CD4-positive, CD25-positive, alpha-beta regulatory T cell (primary cell): ENCODE measurements at regions not wholly inside any gene's neighbourhood (a gene's known extent, or its start where the extent isn't known, plus 50 kb on each side); places are given as distances from the start of the nearest gene placed in this dataset.

ENCODE experiments used
- ATAC-seq, 2 donors: fragments of 150-1000 bp; cut with Tn5 transposase; one replicate each; pipeline ENCODE4 v1.10.0; 2021; ENCODE audit warnings: low read depth in 2 of 2, moderate number of reproducible peaks in 2 of 2, moderate library complexity in 1 of 2
- DNase-seq, 3 donors: peaks; one replicate each; pipeline versions ENCODE4 v3.0.0 to v3.0.0-alpha.2; 2012 to 2022; ENCODE audit warnings: mixed read lengths in 1 of 3
- H3K27ac ChIP-seq: one replicate; pipeline ENCODE4 v1.7.0; 2013; ENCODE audit warnings: mild to moderate bottlenecking, low read length; ENCODE audit not compliant: insufficient read depth, poor library complexity, severe bottlenecking
- H3K27me3 ChIP-seq: one replicate; pipeline ENCODE4 v1.7.0; 2013; ENCODE audit warnings: low read length; ENCODE audit not compliant: control insufficient read depth, insufficient read depth
- H3K36me3 ChIP-seq: one replicate; pipeline ENCODE4 v1.7.0; 2013; ENCODE audit warnings: mild to moderate bottlenecking, low read length, moderate library complexity; ENCODE audit not compliant: control insufficient read depth, insufficient read depth
- H3K4me1 ChIP-seq: 2 replicates; pipeline ENCODE4 v1.7.0; 2013; ENCODE audit warnings: mild to moderate bottlenecking, low read length; ENCODE audit not compliant: insufficient read depth, control insufficient read depth, poor library complexity, severe bottlenecking
- H3K4me3 ChIP-seq: one replicate; pipeline ENCODE4 v1.7.0; 2013; ENCODE audit warnings: low read depth, mild to moderate bottlenecking, low read length, moderate library complexity
- H3K9me3 ChIP-seq, 2 experiments: 1 replicate in 1 of 2; 2 replicates in 1 of 2; pipeline ENCODE4 v1.7.0; 2013; ENCODE audit warnings: low read length in 2 of 2, mild to moderate bottlenecking in 1 of 2, moderate library complexity in 1 of 2; ENCODE audit not compliant: control insufficient read depth in 2 of 2
- H3K27ac Mint-ChIP-seq, 3 donors: one replicate each; pipeline ENCODE4 v1.8.0; 2020 to 2022; ENCODE audit warnings: mild to moderate bottlenecking in 3 of 3, mixed read lengths in 3 of 3, moderate library complexity in 2 of 3
- H3K27me3 Mint-ChIP-seq: one replicate; pipeline ENCODE4 v1.8.0; 2022; ENCODE audit warnings: mild to moderate bottlenecking, mixed read lengths
- H3K36me3 Mint-ChIP-seq: one replicate; pipeline ENCODE4 v1.8.0; 2020; ENCODE audit warnings: mixed read lengths
- H3K4me1 Mint-ChIP-seq, 4 donors: one replicate each; pipeline ENCODE4 v1.8.0; 2020 to 2022; ENCODE audit warnings: mixed read lengths in 4 of 4, mild to moderate bottlenecking in 1 of 4
- H3K4me3 Mint-ChIP-seq, 4 donors: one replicate each; pipeline ENCODE4 v1.8.0; 2020 to 2022; ENCODE audit warnings: mild to moderate bottlenecking in 4 of 4, mixed read lengths in 4 of 4, moderate library complexity in 3 of 4
- H3K9me3 Mint-ChIP-seq, 7 donors: one replicate each; pipeline ENCODE4 v1.8.0; 2020 to 2022; ENCODE audit warnings: mixed read lengths in 7 of 7, mild to moderate bottlenecking in 3 of 7, moderate library complexity in 2 of 7

DNA sequence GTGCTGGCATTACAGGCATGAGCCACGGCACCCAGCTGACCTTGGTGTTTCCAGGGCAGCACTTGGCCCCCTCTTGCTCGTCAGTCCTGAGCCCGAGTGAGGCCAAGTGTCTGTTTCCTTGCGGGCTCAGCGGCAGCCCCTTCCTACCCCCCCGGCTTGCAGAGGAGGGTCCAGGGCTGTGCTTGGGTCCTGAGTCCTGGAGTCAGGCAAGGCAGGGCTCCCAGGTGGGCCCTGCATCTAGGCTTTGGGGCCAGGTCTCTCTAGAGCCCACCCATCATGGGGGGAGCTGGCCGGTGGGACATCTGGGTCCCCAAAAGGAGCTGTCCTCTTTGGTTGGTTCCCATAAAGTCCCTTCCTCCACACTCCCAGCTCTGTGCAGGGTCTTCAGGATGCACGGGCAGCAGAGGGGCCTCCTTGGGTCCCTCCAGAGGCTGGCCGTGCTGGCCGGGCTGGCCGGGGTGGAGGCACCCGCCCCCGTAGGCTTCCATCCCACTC lies 63.7 kb upstream of the HPCAL1 start:
- Mint-ChIP-seq H3K4me1 (no peaks in the 10 kb centered on the region), H3K27ac (no peak overlapping the region), H3K27me3 (no peaks in the 10 kb centered on the region), H3K36me3 (no peaks in the 10 kb centered on the region), H3K9me3 (peaks cover 0 to 3% (median 0%) of the 10 kb centered on the region in 7 donors), H3K4me3 (no peak overlapping the region)
- H3K36me3 ChIP-seq = no peaks in the 10 kb centered on the region
- no peaks in the 10 kb centered on the region for H3K4me1 ChIP-seq
- ATAC-seq = no peak
- H3K4me3 ChIP-seq = no peak overlapping the region
- no peaks in the 10 kb centered on the region for H3K27me3 ChIP-seq
- H3K9me3 ChIP-seq = no peaks in the 10 kb centered on the region
- no peak for DNase-seq
- no peak overlapping the region for H3K27ac ChIP-seq

DNA sequence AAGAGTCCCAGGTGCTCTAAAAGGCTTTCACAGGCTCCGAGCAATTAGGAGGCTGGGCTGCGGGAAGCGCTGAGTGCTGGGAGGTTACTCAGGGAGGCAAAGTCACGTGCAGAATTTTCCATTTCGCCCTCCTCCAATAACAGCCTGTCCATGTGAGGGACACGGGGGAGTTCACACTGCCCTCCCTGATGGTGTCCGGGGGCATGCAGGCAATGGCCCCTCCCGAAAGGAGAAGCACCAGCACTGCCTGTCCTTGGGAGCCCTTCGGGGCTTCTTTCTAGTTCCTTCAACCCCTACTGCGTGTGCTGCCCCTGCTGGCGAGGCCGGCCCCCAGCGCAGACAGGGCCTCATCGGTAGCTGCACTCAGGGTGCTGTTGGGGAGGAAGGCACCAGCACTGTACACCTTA lies 63.1 kb upstream of the HPCAL1 start:
- no peak for DNase-seq
- Mint-ChIP-seq H3K4me3 (no peak overlapping the region), H3K27ac (no peak overlapping the region), H3K9me3 (peaks cover 0 to 3% (median 0%) of the 10 kb centered on the region in 7 donors), H3K27me3 (no peaks in the 10 kb centered on the region), H3K36me3 (no peaks in the 10 kb centered on the region), H3K4me1 (no peaks in the 10 kb centered on the region)
- Histone ChIP-seq H3K36me3 (no peaks in the 10 kb centered on the region), H3K4me3 (no peak overlapping the region), H3K27me3 (no peaks in the 10 kb centered on the region), H3K9me3 (no peaks in the 10 kb centered on the region), H3K4me1 (no peaks in the 10 kb centered on the region), H3K27ac (no peak overlapping the region)
- ATAC-seq = no peak

DNA sequence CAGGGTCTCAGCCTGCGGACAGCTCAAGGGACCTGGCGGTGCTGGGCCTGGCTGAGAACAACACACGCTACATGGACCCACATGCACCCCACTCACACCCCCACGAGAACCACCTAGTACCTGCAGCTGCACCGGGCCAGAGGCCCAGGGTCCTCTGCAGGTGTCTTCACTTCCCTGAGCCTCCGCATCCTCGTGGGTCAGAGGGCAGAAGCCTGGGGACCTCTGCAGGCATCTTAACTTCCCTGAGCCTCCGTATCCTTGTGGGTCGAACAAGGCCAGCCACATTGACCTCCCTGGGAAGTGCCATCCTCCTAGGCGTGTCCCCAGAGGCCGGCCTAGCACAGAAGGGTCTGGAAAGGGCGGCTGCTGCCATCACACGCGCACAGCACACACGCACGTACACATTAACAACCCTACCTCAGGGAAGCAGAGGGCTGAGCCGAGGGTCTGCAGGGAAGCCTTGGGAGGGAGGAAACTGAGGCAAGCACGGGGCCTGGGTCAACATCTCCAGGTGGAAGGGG lies 62.5 kb upstream of the HPCAL1 start:
- no peak for DNase-seq
- H3K27ac ChIP-seq = no peak overlapping the region
- no peaks in the 10 kb centered on the region for H3K4me1 Mint-ChIP-seq
- H3K36me3 Mint-ChIP-seq = no peaks in the 10 kb centered on the region
- no peaks in the 10 kb centered on the region for H3K4me1 ChIP-seq
- H3K4me3 Mint-ChIP-seq = no peak overlapping the region
- H3K9me3 ChIP-seq = no peaks in the 10 kb centered on the region
- no peaks in the 10 kb centered on the region for H3K27me3 ChIP-seq
- H3K4me3 ChIP-seq = no peak overlapping the region
- H3K9me3 Mint-ChIP-seq = peaks cover 0 to 3% (median 0%) of the 10 kb centered on the region in 7 donors
- H3K27me3 Mint-ChIP-seq = no peaks in the 10 kb centered on the region
- no peaks in the 10 kb centered on the region for H3K36me3 ChIP-seq
- ATAC-seq = no peak
- H3K27ac Mint-ChIP-seq = no peak overlapping the region

DNA sequence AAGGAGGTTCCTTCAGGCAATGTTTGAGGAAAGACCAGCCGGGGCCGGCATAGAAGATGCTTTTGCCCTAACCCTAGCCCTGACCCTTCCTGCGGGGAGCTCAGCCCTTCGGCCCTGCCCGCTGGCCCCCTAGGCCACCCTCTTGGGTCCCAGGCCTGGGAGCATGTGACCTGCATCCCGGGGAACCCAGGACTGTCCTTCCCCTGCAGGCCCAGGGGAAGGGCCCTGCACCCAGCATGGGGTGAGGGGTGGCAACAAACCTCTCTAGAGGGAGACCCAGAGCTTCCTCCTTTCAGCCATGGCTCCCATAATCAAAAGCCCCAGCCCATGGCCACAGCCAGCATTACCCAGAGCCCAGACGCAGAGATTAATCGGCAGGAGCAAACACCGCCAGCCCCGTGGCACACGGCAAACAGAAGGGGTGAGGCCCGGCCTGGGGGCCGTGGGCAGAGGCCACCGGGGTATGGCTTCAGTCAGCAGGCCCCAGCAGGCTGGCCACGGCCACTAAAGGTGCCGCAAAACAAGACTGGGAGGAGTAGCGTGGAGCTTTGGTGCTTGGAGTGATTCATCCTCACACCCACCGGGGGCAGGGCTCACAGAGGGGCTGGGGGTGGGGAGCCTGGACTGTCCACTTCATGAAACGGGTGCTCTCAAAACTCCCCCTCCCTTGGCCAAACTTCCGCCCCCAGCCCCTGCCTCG lies 61.6 kb upstream of the HPCAL1 start:
- peaks cover 0 to 3% (median 0%) of the 10 kb centered on the region in 7 donors for H3K9me3 Mint-ChIP-seq
- Histone ChIP-seq H3K4me1 (no peaks in the 10 kb centered on the region), H3K36me3 (no peaks in the 10 kb centered on the region), H3K9me3 (no peaks in the 10 kb centered on the region), H3K4me3 (no peak overlapping the region), H3K27ac (no peak overlapping the region), H3K27me3 (no peaks in the 10 kb centered on the region)
- H3K4me3 Mint-ChIP-seq = no peak overlapping the region
- DNase-seq (no peak), ATAC-seq (no peak)
- H3K4me1 Mint-ChIP-seq = no peaks in the 10 kb centered on the region
- no peak overlapping the region for H3K27ac Mint-ChIP-seq
- no peaks in the 10 kb centered on the region for H3K27me3 Mint-ChIP-seq
- H3K36me3 Mint-ChIP-seq = no peaks in the 10 kb centered on the region

DNA sequence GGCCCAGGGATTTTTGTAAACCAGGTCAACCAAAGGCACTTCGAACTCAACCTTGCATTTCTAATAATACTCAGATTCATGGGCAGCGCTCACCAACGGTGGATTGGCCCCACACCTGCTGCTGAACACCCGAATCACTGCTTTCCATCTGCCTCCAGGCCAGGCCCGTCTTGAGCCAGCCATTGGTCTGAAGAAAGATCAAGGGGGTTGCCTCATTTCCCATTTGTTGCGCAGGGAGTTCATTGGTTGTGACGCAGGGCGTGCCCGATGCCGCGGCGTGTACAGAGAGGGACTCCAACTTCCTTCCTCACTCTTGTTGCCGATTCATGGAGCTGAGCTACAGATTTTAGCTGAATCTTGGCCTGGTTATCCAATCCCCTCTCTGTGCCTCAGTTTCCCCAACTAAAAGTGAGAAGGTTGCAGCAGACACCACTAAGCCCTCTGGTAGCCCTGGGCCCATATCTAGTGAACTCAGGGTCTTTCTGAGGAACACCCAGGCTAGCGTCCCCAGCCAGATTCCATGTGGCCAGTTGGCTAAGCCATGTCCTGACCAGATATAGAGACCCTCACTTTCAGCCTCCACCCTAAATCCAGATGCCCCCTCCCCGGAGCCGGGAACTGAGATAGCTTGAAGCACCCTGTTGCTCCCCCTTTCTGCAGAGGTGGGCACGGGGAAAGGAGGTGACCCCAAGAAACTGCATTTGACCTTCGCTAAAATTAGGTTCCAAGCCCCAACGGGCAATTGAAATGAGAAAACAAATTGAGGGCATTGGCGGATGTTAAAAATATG lies 60.9 kb upstream of the HPCAL1 start:
- no peak overlapping the region for H3K4me3 Mint-ChIP-seq

DNA sequence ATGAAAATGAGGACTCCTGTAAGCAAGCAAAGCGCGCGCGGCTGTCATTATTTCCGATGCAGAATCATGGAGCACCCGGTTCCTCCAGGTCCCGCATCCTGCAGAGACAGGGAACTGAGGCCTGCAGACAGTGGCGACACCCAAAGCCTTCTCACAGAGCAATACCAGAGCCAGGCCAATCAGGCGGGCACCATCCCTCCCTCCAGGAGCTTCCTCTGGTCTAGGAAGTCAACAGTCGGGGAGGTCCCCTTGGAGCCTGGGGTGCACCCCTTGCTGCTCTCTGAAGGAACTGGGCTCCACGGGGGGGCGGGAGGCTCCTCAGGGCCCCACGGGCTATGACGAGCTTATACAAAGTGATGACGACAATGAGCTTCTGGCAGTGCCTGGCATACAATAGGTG lies 60.3 kb upstream of the HPCAL1 start:
- Histone ChIP-seq H3K27me3 (no peaks in the 10 kb centered on the region), H3K4me1 (no peaks in the 10 kb centered on the region), H3K27ac (no peak overlapping the region), H3K9me3 (no peaks in the 10 kb centered on the region), H3K4me3 (no peak overlapping the region), H3K36me3 (no peaks in the 10 kb centered on the region)
- Mint-ChIP-seq H3K4me3 (no peak overlapping the region), H3K27me3 (no peaks in the 10 kb centered on the region), H3K27ac (no peak overlapping the region), H3K4me1 (no peaks in the 10 kb centered on the region), H3K9me3 (peaks cover 0 to 3% (median 0%) of the 10 kb centered on the region in 7 donors), H3K36me3 (no peaks in the 10 kb centered on the region)
- DNase-seq = no peak
- no peak for ATAC-seq

More for the DNA sequence above, 60.9 kb upstream of the HPCAL1 start:
- Mint-ChIP-seq H3K27ac (no peak overlapping the region), H3K4me1 (no peaks in the 10 kb centered on the region), H3K36me3 (no peaks in the 10 kb centered on the region), H3K9me3 (peaks cover 0 to 3% (median 0%) of the 10 kb centered on the region in 7 donors), H3K27me3 (no peaks in the 10 kb centered on the region)
- H3K27ac ChIP-seq = no peak overlapping the region
- ATAC-seq (no peak), DNase-seq (no peak)
- no peaks in the 10 kb centered on the region for H3K36me3 ChIP-seq
- no peaks in the 10 kb centered on the region for H3K4me1 ChIP-seq
- H3K9me3 ChIP-seq = no peaks in the 10 kb centered on the region
- H3K27me3 ChIP-seq = no peaks in the 10 kb centered on the region
- H3K4me3 ChIP-seq = no peak overlapping the region

DNA sequence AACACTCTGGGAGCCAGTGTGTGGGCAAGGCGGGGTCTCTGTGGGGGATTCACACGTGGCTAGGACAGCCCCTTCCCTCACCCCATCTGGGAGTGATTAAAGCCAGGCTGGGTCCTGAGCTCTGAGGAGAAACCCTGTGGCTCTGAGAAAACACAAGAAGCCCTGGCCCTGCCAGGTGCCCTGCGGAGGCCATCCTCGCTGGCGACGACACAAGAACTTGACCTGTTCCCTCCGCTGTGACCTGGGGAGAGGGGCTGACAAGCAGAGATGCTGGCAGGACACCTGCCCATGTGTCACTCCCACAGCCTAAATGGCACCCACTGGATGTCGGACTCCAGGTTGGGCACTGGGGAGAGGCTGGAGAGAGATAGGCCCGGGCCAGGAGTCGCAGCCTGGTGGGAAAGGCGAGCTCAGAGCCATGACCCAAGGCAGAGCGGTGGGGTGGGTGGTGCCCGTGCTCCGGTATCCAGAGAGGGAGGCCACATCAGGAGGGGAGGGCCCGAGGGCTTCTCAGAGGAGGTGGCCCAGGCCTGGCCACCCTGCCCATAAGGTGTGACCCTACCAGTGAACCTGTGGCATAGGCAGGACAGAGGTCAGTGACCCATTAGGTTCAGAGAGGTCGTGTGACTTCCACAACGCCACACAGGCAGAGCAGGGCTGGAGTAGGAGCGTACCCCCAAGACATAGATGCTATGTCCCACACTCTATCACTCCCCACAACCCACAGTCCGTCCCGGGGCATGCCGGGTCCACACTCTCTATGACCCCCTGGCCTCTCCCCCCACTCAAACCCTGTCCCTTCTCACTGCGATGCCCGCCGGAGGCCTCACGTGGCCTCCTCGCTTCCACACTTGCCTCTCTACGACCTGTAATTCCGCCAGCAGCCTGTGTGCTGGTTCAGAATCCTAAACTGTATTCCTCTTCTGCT lies 59.4 kb upstream of the HPCAL1 start:
- no peak overlapping the region for H3K27ac Mint-ChIP-seq
- no peak for ATAC-seq
- H3K36me3 Mint-ChIP-seq = no peaks in the 10 kb centered on the region

More for the DNA sequence above, 59.4 kb upstream of the HPCAL1 start:
- Histone ChIP-seq H3K27ac (no peak overlapping the region), H3K36me3 (no peaks in the 10 kb centered on the region), H3K4me3 (no peak overlapping the region), H3K4me1 (no peaks in the 10 kb centered on the region), H3K9me3 (no peaks in the 10 kb centered on the region), H3K27me3 (no peaks in the 10 kb centered on the region)
- Mint-ChIP-seq H3K4me1 (no peaks in the 10 kb centered on the region), H3K9me3 (peaks cover 0 to 3% (median 0%) of the 10 kb centered on the region in 7 donors), H3K27me3 (no peaks in the 10 kb centered on the region), H3K4me3 (no peak overlapping the region)
- DNase-seq = no peak
